WTC11 (cell line): ENCODE measurements at regions not wholly inside any gene's neighbourhood (a gene's known extent, or its start where the extent isn't known, plus 50 kb on each side); places are given as distances from the start of the nearest gene placed in this dataset.
A peak's percentile ranks its signal among the peaks of the same experiment; 100 is the strongest.
"Not testable (repeated sequence)": the region's sequence is repeated elsewhere in the genome, so short reads cannot be mapped to it uniquely, and the experiment has no call there.

Source experiments
- ATAC-seq: fragments of 200-7000 bp; cut with Tn5 transposase; 2 replicates; pipeline ENCODE4 v1.10.0; 2021; ENCODE audit warnings: mild to moderate bottlenecking, moderate library complexity
- CTCF ChIA-PET: fragments of 300-600 bp; sonication (Branson Sonifier 250); formaldehyde crosslinking; loops from one replicate; lab custom pipeline; 2021; ENCODE audit warnings: antibody characterized with exemption; lab: Charles Lee
- POLR2A ChIA-PET: fragments of 350-600 bp; sonication (Branson Sonifier 250); formaldehyde crosslinking; loops from one replicate; lab custom pipeline; 2021; ENCODE audit warnings: antibody characterized with exemption; lab: Charles Lee
- DNase-seq: peaks from one replicate; pipeline ENCODE4 v3.0.0; 2021; ENCODE audit warnings: low spot score
- H3K27ac Mint-ChIP-seq: 2 replicates; pipeline ENCODE4 v1.8.0; 2021; ENCODE audit warnings: mixed read lengths
- H3K27me3 Mint-ChIP-seq: 2 replicates; pipeline ENCODE4 v1.8.0; 2021; ENCODE audit warnings: low read depth, mild to moderate bottlenecking, moderate library complexity, mixed read lengths
- H3K36me3 Mint-ChIP-seq: 2 replicates; pipeline ENCODE4 v1.8.0; 2021; ENCODE audit warnings: mixed read lengths
- H3K4me1 Mint-ChIP-seq: 2 replicates; pipeline ENCODE4 v1.8.0; 2022; ENCODE audit warnings: mixed read lengths
- H3K4me3 Mint-ChIP-seq: 2 replicates; pipeline ENCODE4 v1.8.0; 2021; ENCODE audit warnings: mild to moderate bottlenecking, moderate library complexity, mixed read lengths
- H3K9me3 Mint-ChIP-seq: 2 replicates; pipeline ENCODE4 v1.8.0; 2021; ENCODE audit warnings: mixed read lengths
- EMX1 ChIP-seq: fragments of 250-450 bp; sonication (Bioruptor Pico); IDR thresholded peaks from 2 replicates; pipeline ENCODE4 v1.8.0; 2021; ENCODE audit warnings: mild to moderate bottlenecking
- ESRRA ChIP-seq: sonication (generic); formaldehyde crosslinking; IDR thresholded peaks from 2 replicates; pipeline ENCODE4 v1.8.1; 2022; ENCODE audit warnings: mild to moderate bottlenecking, missing genetic modification reagents, borderline replicate concordance
- FOXK1 ChIP-seq: sonication (generic); formaldehyde crosslinking; IDR thresholded peaks from 2 replicates; pipeline ENCODE4 v1.8.0; 2022; ENCODE audit warnings: mild to moderate bottlenecking, moderate library complexity, missing genetic modification reagents
- GRHL2 ChIP-seq: fragments of 250-450 bp; sonication (Bioruptor Pico); IDR thresholded peaks from 2 replicates; pipeline ENCODE4 v1.8.0; 2022; ENCODE audit warnings: mild to moderate bottlenecking, moderate library complexity; ENCODE audit not compliant: insufficient replicate concordance, severe bottlenecking
- IRF2 ChIP-seq: sonication (generic); formaldehyde crosslinking; IDR thresholded peaks from 2 replicates; pipeline ENCODE4 v1.8.0; 2022; ENCODE audit warnings: low read depth, missing genetic modification reagents, borderline replicate concordance
- KAT7 ChIP-seq: sonication (generic); formaldehyde crosslinking; IDR thresholded peaks from 2 replicates; pipeline ENCODE4 v1.8.1; 2023; ENCODE audit warnings: missing genetic modification reagents, mild to moderate bottlenecking, borderline replicate concordance
- MYBL2 ChIP-seq: sonication (generic); formaldehyde crosslinking; IDR thresholded peaks from 2 replicates; pipeline ENCODE4 v1.8.1; 2023; ENCODE audit warnings: mild to moderate bottlenecking, moderate library complexity, missing genetic modification reagents
- NR3C1 ChIP-seq: sonication (generic); formaldehyde crosslinking; conservative IDR thresholded peaks from 2 replicates; pipeline ENCODE4 v1.8.1; 2023; ENCODE audit warnings: low read depth, mild to moderate bottlenecking, missing genetic modification reagents
- RELA ChIP-seq: sonication (generic); formaldehyde crosslinking; IDR thresholded peaks from 2 replicates; pipeline ENCODE4 v1.8.1; 2022; ENCODE audit warnings: missing genetic modification reagents, mild to moderate bottlenecking, borderline replicate concordance
- ZNF219 ChIP-seq: sonication (generic); formaldehyde crosslinking; IDR thresholded peaks from 2 replicates; pipeline ENCODE4 v1.8.0; 2023; ENCODE audit warnings: missing genetic modification reagents, mild to moderate bottlenecking, borderline replicate concordance
- TF ChIP-seq, protein P1 (sequence below): sonication (generic); formaldehyde crosslinking; IDR thresholded peaks from 2 replicates; pipeline ENCODE4 v1.8.1; 2022; ENCODE audit warnings: low read depth, mild to moderate bottlenecking, moderate library complexity, missing genetic modification reagents, borderline replicate concordance
- TF ChIP-seq, protein P2 (sequence below): sonication (generic); formaldehyde crosslinking; IDR thresholded peaks from 2 replicates; pipeline ENCODE4 v1.8.1; 2022; ENCODE audit warnings: missing genetic modification reagents, borderline replicate concordance
- TF ChIP-seq, protein P3 (sequence below): sonication (generic); formaldehyde crosslinking; IDR thresholded peaks from 2 replicates; pipeline ENCODE4 v1.8.0; 2023; ENCODE audit warnings: missing genetic modification reagents, mild to moderate bottlenecking, borderline replicate concordance
- TF ChIP-seq, protein P4 (sequence below): sonication (generic); formaldehyde crosslinking; IDR thresholded peaks from 2 replicates; pipeline ENCODE4 v1.8.0; 2022; ENCODE audit warnings: mild to moderate bottlenecking, missing genetic modification reagents
- TF ChIP-seq, protein P5 (sequence below): sonication (generic); formaldehyde crosslinking; IDR thresholded peaks from 2 replicates; pipeline ENCODE4 v1.8.1; 2022; ENCODE audit warnings: low read depth, missing genetic modification reagents, borderline replicate concordance
- TF ChIP-seq, protein P6 (sequence below): sonication (generic); formaldehyde crosslinking; IDR thresholded peaks from 2 replicates; pipeline ENCODE4 v1.8.0; 2022; ENCODE audit warnings: mild to moderate bottlenecking, missing genetic modification reagents

DNA sequence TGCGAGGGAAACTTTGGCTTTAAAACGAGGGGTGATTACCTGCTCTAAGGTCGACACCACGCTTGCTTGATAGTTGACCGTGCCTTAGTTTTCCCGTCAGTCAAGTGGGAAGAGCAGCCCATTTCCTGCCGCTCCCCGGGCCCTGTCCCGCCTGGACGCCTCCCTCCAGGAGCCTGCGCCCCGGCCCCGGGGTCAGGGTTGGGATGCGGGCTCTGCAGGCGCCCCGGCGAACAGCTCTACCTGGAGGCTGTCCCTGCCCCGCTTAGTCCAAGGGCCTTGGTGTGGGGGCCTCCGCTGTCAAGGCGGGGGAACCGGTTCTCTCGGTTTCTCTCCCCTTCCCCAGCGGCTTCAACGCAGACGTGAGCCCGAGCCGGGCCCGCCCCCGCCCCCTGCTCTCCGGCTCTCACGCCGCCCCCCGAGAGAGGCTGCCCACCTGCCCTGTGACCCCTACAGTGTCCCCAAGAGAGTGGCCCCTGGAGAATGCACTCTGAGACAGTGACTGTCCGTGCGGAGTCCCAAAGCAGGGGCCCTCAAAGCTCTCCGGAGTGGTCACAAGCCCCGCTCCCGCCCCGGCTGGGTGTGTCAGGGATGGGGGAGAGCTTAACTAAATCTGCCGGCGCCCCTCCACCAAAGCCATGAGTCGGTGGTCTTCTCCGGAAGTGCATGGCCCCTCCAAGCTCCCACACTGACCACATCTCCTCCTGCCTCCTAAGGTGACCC is 117.4 kb upstream of the SMURF2 start (continued):
- TF ChIP-seq RELA (CRISPR knock-in tag) (no peak), GRHL2 (CRISPR knock-in tag) (no peak), NR3C1 (CRISPR knock-in tag) (no peak), IRF2 (no peak), ZNF219 (no peak)
- TF ChIP-seq, protein P1, sequence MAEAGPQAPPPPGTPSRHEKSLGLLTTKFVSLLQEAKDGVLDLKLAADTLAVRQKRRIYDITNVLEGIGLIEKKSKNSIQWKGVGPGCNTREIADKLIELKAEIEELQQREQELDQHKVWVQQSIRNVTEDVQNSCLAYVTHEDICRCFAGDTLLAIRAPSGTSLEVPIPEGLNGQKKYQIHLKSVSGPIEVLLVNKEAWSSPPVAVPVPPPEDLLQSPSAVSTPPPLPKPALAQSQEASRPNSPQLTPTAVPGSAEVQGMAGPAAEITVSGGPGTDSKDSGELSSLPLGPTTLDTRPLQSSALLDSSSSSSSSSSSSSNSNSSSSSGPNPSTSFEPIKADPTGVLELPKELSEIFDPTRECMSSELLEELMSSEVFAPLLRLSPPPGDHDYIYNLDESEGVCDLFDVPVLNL (CRISPR knock-in tag): no peak
- TF ChIP-seq, protein P2, sequence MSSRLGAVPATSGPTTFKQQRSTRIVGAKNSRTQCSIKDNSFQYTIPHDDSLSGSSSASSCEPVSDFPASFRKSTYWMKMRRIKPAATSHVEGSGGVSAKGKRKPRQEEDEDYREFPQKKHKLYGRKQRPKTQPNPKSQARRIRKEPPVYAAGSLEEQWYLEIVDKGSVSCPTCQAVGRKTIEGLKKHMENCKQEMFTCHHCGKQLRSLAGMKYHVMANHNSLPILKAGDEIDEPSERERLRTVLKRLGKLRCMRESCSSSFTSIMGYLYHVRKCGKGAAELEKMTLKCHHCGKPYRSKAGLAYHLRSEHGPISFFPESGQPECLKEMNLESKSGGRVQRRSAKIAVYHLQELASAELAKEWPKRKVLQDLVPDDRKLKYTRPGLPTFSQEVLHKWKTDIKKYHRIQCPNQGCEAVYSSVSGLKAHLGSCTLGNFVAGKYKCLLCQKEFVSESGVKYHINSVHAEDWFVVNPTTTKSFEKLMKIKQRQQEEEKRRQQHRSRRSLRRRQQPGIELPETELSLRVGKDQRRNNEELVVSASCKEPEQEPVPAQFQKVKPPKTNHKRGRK: no peak
- TF ChIP-seq, protein P3, sequence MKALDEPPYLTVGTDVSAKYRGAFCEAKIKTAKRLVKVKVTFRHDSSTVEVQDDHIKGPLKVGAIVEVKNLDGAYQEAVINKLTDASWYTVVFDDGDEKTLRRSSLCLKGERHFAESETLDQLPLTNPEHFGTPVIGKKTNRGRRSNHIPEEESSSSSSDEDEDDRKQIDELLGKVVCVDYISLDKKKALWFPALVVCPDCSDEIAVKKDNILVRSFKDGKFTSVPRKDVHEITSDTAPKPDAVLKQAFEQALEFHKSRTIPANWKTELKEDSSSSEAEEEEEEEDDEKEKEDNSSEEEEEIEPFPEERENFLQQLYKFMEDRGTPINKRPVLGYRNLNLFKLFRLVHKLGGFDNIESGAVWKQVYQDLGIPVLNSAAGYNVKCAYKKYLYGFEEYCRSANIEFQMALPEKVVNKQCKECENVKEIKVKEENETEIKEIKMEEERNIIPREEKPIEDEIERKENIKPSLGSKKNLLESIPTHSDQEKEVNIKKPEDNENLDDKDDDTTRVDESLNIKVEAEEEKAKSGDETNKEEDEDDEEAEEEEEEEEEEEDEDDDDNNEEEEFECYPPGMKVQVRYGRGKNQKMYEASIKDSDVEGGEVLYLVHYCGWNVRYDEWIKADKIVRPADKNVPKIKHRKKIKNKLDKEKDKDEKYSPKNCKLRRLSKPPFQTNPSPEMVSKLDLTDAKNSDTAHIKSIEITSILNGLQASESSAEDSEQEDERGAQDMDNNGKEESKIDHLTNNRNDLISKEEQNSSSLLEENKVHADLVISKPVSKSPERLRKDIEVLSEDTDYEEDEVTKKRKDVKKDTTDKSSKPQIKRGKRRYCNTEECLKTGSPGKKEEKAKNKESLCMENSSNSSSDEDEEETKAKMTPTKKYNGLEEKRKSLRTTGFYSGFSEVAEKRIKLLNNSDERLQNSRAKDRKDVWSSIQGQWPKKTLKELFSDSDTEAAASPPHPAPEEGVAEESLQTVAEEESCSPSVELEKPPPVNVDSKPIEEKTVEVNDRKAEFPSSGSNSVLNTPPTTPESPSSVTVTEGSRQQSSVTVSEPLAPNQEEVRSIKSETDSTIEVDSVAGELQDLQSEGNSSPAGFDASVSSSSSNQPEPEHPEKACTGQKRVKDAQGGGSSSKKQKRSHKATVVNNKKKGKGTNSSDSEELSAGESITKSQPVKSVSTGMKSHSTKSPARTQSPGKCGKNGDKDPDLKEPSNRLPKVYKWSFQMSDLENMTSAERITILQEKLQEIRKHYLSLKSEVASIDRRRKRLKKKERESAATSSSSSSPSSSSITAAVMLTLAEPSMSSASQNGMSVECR (CRISPR knock-in tag): no peak

DNA sequence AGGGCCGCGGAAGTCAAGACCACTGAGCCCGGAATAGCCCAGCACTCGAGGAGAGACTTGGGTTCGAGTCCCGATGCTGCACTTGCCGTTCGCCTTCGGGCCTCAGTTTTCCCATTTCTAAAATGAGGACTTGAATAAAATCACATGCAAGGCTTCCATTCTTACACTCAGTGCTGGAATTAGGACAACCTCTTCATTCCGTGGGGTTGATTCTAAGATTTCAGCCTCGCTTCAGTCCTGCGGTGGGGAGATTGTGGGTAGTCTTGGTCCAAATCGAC is 116.9 kb upstream of the SMURF2 start:
- DNase-seq, POLR2A ChIA-PET, H3K9me3 Mint-ChIP-seq, H3K27ac Mint-ChIP-seq, H3K36me3 Mint-ChIP-seq, ATAC-seq: not testable (repeated sequence)
- TF ChIP-seq, protein P4, sequence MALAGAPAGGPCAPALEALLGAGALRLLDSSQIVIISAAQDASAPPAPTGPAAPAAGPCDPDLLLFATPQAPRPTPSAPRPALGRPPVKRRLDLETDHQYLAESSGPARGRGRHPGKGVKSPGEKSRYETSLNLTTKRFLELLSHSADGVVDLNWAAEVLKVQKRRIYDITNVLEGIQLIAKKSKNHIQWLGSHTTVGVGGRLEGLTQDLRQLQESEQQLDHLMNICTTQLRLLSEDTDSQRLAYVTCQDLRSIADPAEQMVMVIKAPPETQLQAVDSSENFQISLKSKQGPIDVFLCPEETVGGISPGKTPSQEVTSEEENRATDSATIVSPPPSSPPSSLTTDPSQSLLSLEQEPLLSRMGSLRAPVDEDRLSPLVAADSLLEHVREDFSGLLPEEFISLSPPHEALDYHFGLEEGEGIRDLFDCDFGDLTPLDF: 0 out of 2 replicates have a peak, but pooled peaks have one; percentile 11
- Mint-ChIP-seq H3K4me1 (peaks cover 23% of the 10 kb centered on the region), H3K27me3 (peaks cover 83% of the 10 kb centered on the region), H3K4me3 (peak overlapping the region; percentile 64)
- CTCF ChIA-PET: interaction anchor here (0.7 to 3.2 kb wide), 2 partner anchors 38 to 159 kb away, joined by 3 to 20 read pairs; no protein-coding TSS in a partner anchor

DNA sequence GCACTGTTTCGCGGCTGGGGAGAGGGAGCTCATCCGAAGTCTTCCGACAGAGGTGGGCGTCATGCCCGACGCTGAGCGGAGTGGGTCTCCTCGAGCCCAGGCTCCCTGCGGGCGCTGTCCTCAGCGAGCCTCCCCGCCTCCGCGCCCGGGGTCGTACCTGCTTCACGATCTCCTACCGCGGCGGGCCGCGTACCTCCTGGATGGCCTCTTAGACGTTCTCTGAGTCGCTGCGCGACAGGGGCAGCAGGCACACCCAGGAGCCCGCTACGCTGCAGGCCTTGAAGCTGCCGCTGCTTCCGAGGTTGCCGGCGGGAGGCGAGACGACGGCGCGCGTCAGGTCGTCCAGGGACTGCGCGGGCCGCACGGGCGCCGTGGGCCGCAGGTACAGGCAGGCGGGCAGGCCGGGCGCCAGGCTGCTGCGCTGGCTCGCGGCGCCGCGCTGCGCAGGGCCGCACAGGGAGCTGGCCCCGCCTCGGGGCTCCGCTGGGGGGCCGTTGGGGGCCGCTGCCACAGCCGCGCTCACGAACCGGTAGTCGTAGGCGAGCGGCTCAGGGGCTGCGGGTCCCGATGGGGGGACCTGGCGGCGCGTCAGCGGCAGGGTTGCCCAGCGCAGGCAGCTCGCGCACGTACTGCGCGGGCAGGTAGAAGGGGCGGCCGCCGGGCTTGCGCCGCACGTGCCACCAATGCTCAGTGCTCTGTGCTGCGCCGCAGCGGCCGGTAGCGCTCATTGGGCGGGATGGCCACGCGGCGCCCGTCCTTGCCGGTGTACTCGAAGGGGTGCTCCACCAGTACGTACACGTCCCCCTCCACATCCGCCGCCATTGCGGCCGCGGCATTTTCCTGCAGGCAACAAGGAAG is 116.4 kb upstream of the SMURF2 start:
- DNase-seq (peak; percentile 65), ATAC-seq (peak; percentile 2)
- H3K9me3 Mint-ChIP-seq: no peaks in the 10 kb centered on the region
- no peaks in the 10 kb centered on the region for H3K36me3 Mint-ChIP-seq
- H3K27me3 Mint-ChIP-seq: peaks cover 83% of the 10 kb centered on the region
- peak overlapping the region; percentile 65 for H3K4me3 Mint-ChIP-seq
- H3K27ac Mint-ChIP-seq: no peak overlapping the region
- CTCF ChIA-PET: interaction anchor here (0.6 to 3.2 kb wide), 9 partner anchors 11 to 282 kb away, joined by 3 to 20 read pairs (median 4); partner anchors contain the start of genes LRRC37A3 and POLG2
- H3K4me1 Mint-ChIP-seq: peaks cover 23% of the 10 kb centered on the region
- POLR2A ChIA-PET: interaction anchor here (0.8 kb wide), 1 partner anchor 272 kb away, joined by 3 read pairs; the partner anchor contains the start of gene CEP95
- TF ChIP-seq MYBL2 (CRISPR knock-in tag) (peak; percentile 64), ESRRA (0 out of 2 replicates have a peak, but pooled peaks have one; percentile 67), EMX1 (CRISPR knock-in tag) (no peak), FOXK1 (peak; percentile 75), NR3C1 (CRISPR knock-in tag) (no peak), KAT7 (CRISPR knock-in tag) (no peak)
- TF ChIP-seq, protein P5, sequence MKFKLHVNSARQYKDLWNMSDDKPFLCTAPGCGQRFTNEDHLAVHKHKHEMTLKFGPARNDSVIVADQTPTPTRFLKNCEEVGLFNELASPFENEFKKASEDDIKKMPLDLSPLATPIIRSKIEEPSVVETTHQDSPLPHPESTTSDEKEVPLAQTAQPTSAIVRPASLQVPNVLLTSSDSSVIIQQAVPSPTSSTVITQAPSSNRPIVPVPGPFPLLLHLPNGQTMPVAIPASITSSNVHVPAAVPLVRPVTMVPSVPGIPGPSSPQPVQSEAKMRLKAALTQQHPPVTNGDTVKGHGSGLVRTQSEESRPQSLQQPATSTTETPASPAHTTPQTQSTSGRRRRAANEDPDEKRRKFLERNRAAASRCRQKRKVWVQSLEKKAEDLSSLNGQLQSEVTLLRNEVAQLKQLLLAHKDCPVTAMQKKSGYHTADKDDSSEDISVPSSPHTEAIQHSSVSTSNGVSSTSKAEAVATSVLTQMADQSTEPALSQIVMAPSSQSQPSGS: no peak
- TF ChIP-seq, protein P1 (CRISPR knock-in tag): no peak
- TF ChIP-seq, protein P6, sequence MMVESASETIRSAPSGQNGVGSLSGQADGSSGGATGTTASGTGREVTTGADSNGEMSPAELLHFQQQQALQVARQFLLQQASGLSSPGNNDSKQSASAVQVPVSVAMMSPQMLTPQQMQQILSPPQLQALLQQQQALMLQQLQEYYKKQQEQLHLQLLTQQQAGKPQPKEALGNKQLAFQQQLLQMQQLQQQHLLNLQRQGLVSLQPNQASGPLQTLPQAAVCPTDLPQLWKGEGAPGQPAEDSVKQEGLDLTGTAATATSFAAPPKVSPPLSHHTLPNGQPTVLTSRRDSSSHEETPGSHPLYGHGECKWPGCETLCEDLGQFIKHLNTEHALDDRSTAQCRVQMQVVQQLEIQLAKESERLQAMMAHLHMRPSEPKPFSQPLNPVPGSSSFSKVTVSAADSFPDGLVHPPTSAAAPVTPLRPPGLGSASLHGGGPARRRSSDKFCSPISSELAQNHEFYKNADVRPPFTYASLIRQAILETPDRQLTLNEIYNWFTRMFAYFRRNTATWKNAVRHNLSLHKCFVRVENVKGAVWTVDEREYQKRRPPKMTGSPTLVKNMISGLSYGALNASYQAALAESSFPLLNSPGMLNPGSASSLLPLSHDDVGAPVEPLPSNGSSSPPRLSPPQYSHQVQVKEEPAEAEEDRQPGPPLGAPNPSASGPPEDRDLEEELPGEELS (CRISPR knock-in tag): peak; percentile 93
